Keratinocyte (primary cell): ENCODE measurements at regions not wholly inside any gene's neighbourhood (a gene's known extent, or its start where the extent isn't known, plus 50 kb on each side); places are given as distances from the start of the nearest gene placed in this dataset.

Source experiments
- DNase-seq: peaks from one replicate; pipeline ENCODE4 v3.0.0-alpha.2; 2011; ENCODE audit warnings: low read depth, missing footprints, low spot score
- FAIRE-seq: peaks from 2 replicates; lab custom pipeline; 2011; peaks lifted over from hg19 to GRCh38; lab: Jason Lieb, UNC
- H2AFZ ChIP-seq: 2 replicates; pipeline ENCODE4 v1.6.0; 2012; ENCODE audit warnings: low read length, control low read depth, inconsistent platforms; ENCODE audit not compliant: control insufficient read depth
- H3K27ac ChIP-seq: 2 replicates; pipeline ENCODE4 v1.5.1; 2011; ENCODE audit warnings: low read length; ENCODE audit not compliant: control insufficient read depth, insufficient read depth
- H3K27me3 ChIP-seq: 3 replicates; pipeline ENCODE4 v1.6.0; 2011; ENCODE audit warnings: low read length; ENCODE audit not compliant: control insufficient read depth, insufficient read depth; ENCODE audit errors: extremely low read depth
- H3K36me3 ChIP-seq, 2 experiments: 2 replicates in 1 of 2; 3 replicates in 1 of 2; pipeline ENCODE4 v1.5.1; 2011; ENCODE audit warnings: low read length in 2 of 2, mild to moderate bottlenecking in 1 of 2; ENCODE audit not compliant: control insufficient read depth in 2 of 2, insufficient read depth in 2 of 2; ENCODE audit errors: extremely low read depth in 1 of 2
- H3K4me1 ChIP-seq: 3 replicates; pipeline ENCODE4 v1.5.1; 2011; ENCODE audit warnings: low read length; ENCODE audit not compliant: control insufficient read depth, insufficient read depth; ENCODE audit errors: extremely low read depth
- H3K4me2 ChIP-seq: 3 replicates; pipeline ENCODE4 v1.6.0; 2011; ENCODE audit warnings: low read depth, low read length; ENCODE audit not compliant: control insufficient read depth, insufficient read depth; ENCODE audit errors: extremely low read depth
- H3K4me3 ChIP-seq, 3 experiments: fragments of 200-600 bp in 1 of 3; sonication (generic) in 1 of 3; 2 replicates in 2 of 3; 3 replicates in 1 of 3; pipeline ENCODE4 v1.5.1; 2011 to 2016; ENCODE audit warnings: low read length in 3 of 3, mild to moderate bottlenecking in 3 of 3, control low read depth in 2 of 3, inconsistent platforms in 1 of 3, low read depth in 1 of 3, mixed read lengths in 1 of 3, mixed run types in 1 of 3, moderate library complexity in 1 of 3; ENCODE audit not compliant: control insufficient read depth in 2 of 3, insufficient read depth in 2 of 3; ENCODE audit errors: extremely low read depth in 1 of 3
- H3K79me2 ChIP-seq: 2 replicates; pipeline ENCODE4 v1.6.0; 2012; ENCODE audit warnings: low read length; ENCODE audit not compliant: control insufficient read depth, insufficient read depth
- H3K9ac ChIP-seq: 3 replicates; pipeline ENCODE4 v1.6.0; 2011; ENCODE audit warnings: low read length; ENCODE audit not compliant: control insufficient read depth, insufficient read depth; ENCODE audit errors: extremely low read depth
- H3K9me1 ChIP-seq: 3 replicates; pipeline ENCODE4 v1.6.0; 2011; ENCODE audit warnings: low read length; ENCODE audit not compliant: control insufficient read depth, insufficient read depth; ENCODE audit errors: extremely low read depth
- H3K9me3 ChIP-seq: 2 replicates; pipeline ENCODE4 v1.5.1; 2012; ENCODE audit warnings: low read depth, low read length; ENCODE audit not compliant: control insufficient read depth
- H4K20me1 ChIP-seq: 3 replicates; pipeline ENCODE4 v1.6.0; 2011; ENCODE audit warnings: low read length; ENCODE audit not compliant: control insufficient read depth, insufficient read depth; ENCODE audit errors: extremely low read depth
- EZH2 ChIP-seq: IDR thresholded peaks from one replicate; pipeline ENCODE4 v1.6.1; 2012; ENCODE audit warnings: inconsistent platforms, mild to moderate bottlenecking, low read length, moderate library complexity
- dilution Hi-C: fragments of 300-500 bp; cut with MboI; formaldehyde crosslinking; loops from one replicate; pipeline ENCODE4 v1.7.0; 2020; ENCODE audit warnings: low sequenced_read_pairs; ENCODE audit not compliant: extremely low pct_ligation_motif_present
- TF ChIP-seq, protein P1 (sequence below), 3 experiments: IDR thresholded peaks in 1 of 3; conservative IDR thresholded peaks in 1 of 3; optimal IDR thresholded peaks in 1 of 3; 2 replicates in 2 of 3; 3 replicates in 1 of 3; pipeline versions ENCODE3 to v1.5.1; 2011; ENCODE audit warnings: low read length in 3 of 3, mild to moderate bottlenecking in 3 of 3, moderate library complexity in 2 of 3, control low read depth in 1 of 3, inconsistent platforms in 1 of 3; ENCODE audit not compliant: insufficient read depth in 2 of 3; ENCODE audit errors: extremely low read depth in 1 of 3

- Histone ChIP-seq H3K4me2 (no peak overlapping the region), H3K27ac (no peak overlapping the region), H3K9me3 (no peaks in the 10 kb centered on the region), H3K79me2 (no peaks in the 10 kb centered on the region), H3K9ac (no peak overlapping the region), H2AFZ (no peak overlapping the region), H3K27me3 (no peaks in the 10 kb centered on the region), H3K4me1 (no peaks in the 10 kb centered on the region), H3K36me3 (no peaks in the 10 kb centered on the region), H3K4me3 (no peak overlapping the region), H4K20me1 (no peaks in the 10 kb centered on the region), H3K9me1 (no peaks in the 10 kb centered on the region)
- dilution Hi-C loops = no loop called here
- DNase-seq (no peak), FAIRE-seq (no peak)
- TF ChIP-seq, protein P1, sequence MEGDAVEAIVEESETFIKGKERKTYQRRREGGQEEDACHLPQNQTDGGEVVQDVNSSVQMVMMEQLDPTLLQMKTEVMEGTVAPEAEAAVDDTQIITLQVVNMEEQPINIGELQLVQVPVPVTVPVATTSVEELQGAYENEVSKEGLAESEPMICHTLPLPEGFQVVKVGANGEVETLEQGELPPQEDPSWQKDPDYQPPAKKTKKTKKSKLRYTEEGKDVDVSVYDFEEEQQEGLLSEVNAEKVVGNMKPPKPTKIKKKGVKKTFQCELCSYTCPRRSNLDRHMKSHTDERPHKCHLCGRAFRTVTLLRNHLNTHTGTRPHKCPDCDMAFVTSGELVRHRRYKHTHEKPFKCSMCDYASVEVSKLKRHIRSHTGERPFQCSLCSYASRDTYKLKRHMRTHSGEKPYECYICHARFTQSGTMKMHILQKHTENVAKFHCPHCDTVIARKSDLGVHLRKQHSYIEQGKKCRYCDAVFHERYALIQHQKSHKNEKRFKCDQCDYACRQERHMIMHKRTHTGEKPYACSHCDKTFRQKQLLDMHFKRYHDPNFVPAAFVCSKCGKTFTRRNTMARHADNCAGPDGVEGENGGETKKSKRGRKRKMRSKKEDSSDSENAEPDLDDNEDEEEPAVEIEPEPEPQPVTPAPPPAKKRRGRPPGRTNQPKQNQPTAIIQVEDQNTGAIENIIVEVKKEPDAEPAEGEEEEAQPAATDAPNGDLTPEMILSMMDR (optimal IDR thresholded peaks at IDR 0.05 in 1 of 3, IDR thresholded peaks at IDR 0.05 in 1 of 3, conservative IDR thresholded peaks at IDR 0.05 in 1 of 3; ENCODE audit: extremely low read depth in 1 of 3, insufficient read depth in 2 of 3, low read length in 3 of 3) = no peak
- no peak for TF ChIP-seq EZH2
Observed at GRCh38 chr2:22209545-22209944, 1085.8 kb downstream of the TDRD15 start.

DNA sequence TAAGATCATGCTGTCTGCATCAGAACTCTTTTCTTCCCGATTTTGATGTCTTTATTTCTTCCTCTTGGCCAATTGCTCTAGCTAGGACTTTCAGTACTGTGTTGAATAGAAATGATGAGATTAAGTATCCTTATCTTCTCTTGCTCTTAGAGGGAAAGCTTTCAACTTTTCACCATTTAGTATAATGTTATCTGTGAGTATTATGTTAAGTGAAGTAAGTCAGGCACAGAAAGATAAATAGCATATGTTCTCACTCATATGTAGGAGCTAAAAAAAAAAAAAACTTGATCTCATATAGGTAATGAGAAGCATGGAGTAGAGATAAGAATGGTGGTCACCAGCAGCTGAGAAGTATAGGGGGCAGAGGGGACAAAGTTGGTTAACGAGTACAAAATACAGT lies 1089.5 kb downstream of the TDRD15 start:
- no peaks in the 10 kb centered on the region for H3K9me1 ChIP-seq
- H3K27ac ChIP-seq = no peak overlapping the region
- DNase-seq = no peak
- no peak overlapping the region for H2AFZ ChIP-seq
- no peaks in the 10 kb centered on the region for H3K27me3 ChIP-seq
- H3K9me3 ChIP-seq = no peaks in the 10 kb centered on the region
- no peak for FAIRE-seq
- H3K79me2 ChIP-seq = no peaks in the 10 kb centered on the region
- H3K4me1 ChIP-seq = no peaks in the 10 kb centered on the region
- H3K9ac ChIP-seq = no peak overlapping the region
- TF ChIP-seq, protein P1 (optimal IDR thresholded peaks at IDR 0.05 in 1 of 3, IDR thresholded peaks at IDR 0.05 in 1 of 3, conservative IDR thresholded peaks at IDR 0.05 in 1 of 3; ENCODE audit: extremely low read depth in 1 of 3, insufficient read depth in 2 of 3, low read length in 3 of 3) = no peak
- TF ChIP-seq EZH2 = no peak
- no peaks in the 10 kb centered on the region for H4K20me1 ChIP-seq
- no peak overlapping the region for H3K4me3 ChIP-seq
- no peaks in the 10 kb centered on the region for H3K36me3 ChIP-seq
- no peak overlapping the region for H3K4me2 ChIP-seq
- dilution Hi-C loops = no loop called here
